NCI-H226 (cell line): ENCODE measurements at regions not wholly inside any gene's neighbourhood (a gene's known extent, or its start where the extent isn't known, plus 50 kb on each side); places are given as distances from the start of the nearest gene placed in this dataset.
"Not testable (repeated sequence)": the region's sequence is repeated elsewhere in the genome, so short reads cannot be mapped to it uniquely, and the experiment has no call there.

Experiments used
- DNase-seq: peaks from one replicate; pipeline ENCODE4 v3.0.0-alpha.2; 2015

GRCh38 chr15:93413745-93414144, 324.7 kb upstream of the RGMA start:
- DNase-seq: no peak

GRCh38 chr15:93399121-93399520, 310.1 kb upstream of the RGMA start:
- no peak for DNase-seq

GRCh38 chr15:93389211-93389610, 300.2 kb upstream of the RGMA start:
- no peak for DNase-seq

- DNase-seq: no peak
Observed at GRCh38 chr15:93384886-93385285, 295.9 kb upstream of the RGMA start.

- DNase-seq: no peak
Observed at GRCh38 chr15:93382200-93382820, 293.3 kb upstream of the RGMA start.

GRCh38 chr15:93378558-93378957, 289.5 kb upstream of the RGMA start:
- no peak for DNase-seq

- DNase-seq: no peak
Observed at GRCh38 chr15:93372865-93373223, 283.8 kb upstream of the RGMA start.

- no peak for DNase-seq
Observed at GRCh38 chr15:93372208-93372864, 283.3 kb upstream of the RGMA start.

GRCh38 chr15:93366387-93367100, 277.5 kb upstream of the RGMA start:
- DNase-seq: no peak

- DNase-seq: no peak
Observed at GRCh38 chr15:93362821-93363220, 273.8 kb upstream of the RGMA start.

- DNase-seq: no peak
Observed at GRCh38 chr15:93362203-93362602, 273.2 kb upstream of the RGMA start.

GRCh38 chr15:93361703-93362102, 272.7 kb upstream of the RGMA start:
- no peak for DNase-seq

- DNase-seq: no peak
Observed at GRCh38 chr15:93360976-93361375, 272.0 kb upstream of the RGMA start.

- no peak for DNase-seq
Observed at GRCh38 chr15:93360318-93360717, 271.3 kb upstream of the RGMA start.

- no peak for DNase-seq
Observed at GRCh38 chr15:93359425-93360131, 270.6 kb upstream of the RGMA start.

GRCh38 chr15:93359060-93359408, 270.0 kb upstream of the RGMA start:
- DNase-seq: no peak

GRCh38 chr15:93358166-93359059, 269.4 kb upstream of the RGMA start:
- DNase-seq: no peak

- DNase-seq: no peak
Observed at GRCh38 chr15:93348711-93349545, 259.9 kb upstream of the RGMA start.

- no peak for DNase-seq
Observed at GRCh38 chr15:93347986-93348385, 259.0 kb upstream of the RGMA start.

GRCh38 chr15:93345981-93346380, 257.0 kb upstream of the RGMA start:
- no peak for DNase-seq

GRCh38 chr15:93343402-93343801, 254.4 kb upstream of the RGMA start:
- not testable (repeated sequence) for DNase-seq

- no peak for DNase-seq
Observed at GRCh38 chr15:93341164-93341563, 252.2 kb upstream of the RGMA start.
